Pancreas (tissue), 10 donors: ENCODE measurements at regions not wholly inside any gene's neighbourhood (a gene's known extent, or its start where the extent isn't known, plus 50 kb on each side); places are given as distances from the start of the nearest gene placed in this dataset.

Experiments
- ATAC-seq, 4 donors: fragments of 200-7000 bp; cut with Tn5 transposase; one replicate each; pipeline versions ENCODE4 v1.8.0 to v1.9.1; 2020; ENCODE audit warnings: mild to moderate bottlenecking in 4 of 4, moderate library complexity in 4 of 4
- DNase-seq, 6 donors: peaks; one replicate each; pipeline ENCODE4 v3.0.0-alpha.2; 2020
- FAIRE-seq: peaks from 2 replicates; lab custom pipeline; 2012; peaks lifted over from hg19 to GRCh38; lab: Jason Lieb, UNC
- H3K27ac ChIP-seq, 4 donors: fragments of 200-600 bp; sonication (generic); 1 replicate in 3 of 4; 2 replicates in 1 of 4; pipeline versions ENCODE4 v1.5.0 to v1.8.0; 2020
- H3K27me3 ChIP-seq, 4 donors: fragments of 200-600 bp; one replicate each; pipeline ENCODE4 v1.8.0; 2021
- H3K36me3 ChIP-seq, 3 donors: fragments of 200-600 bp; sonication (generic) in 1 of 3; one replicate each; pipeline versions ENCODE4 v1.5.0 to v1.8.0; 2020 to 2021
- H3K4me1 ChIP-seq, 3 donors: fragments of 200-600 bp; one replicate each; pipeline ENCODE4 v1.8.0; 2021
- H3K4me3 ChIP-seq, 4 donors: fragments of 200-600 bp; sonication (generic) in 2 of 4; one replicate each; pipeline versions ENCODE4 v1.5.0 to v1.8.0; 2020 to 2021
- H3K9me3 ChIP-seq, 4 donors: fragments of 200-600 bp; one replicate each; pipeline ENCODE4 v1.8.0; 2021
- CTCF ChIP-seq, 4 donors: fragments of 200-600 bp; sonication (generic) in 3 of 4; IDR thresholded peaks; one replicate each; pipeline versions ENCODE4 v1.5.0 to v1.8.0; 2021; ENCODE audit warnings: antibody characterized with exemption in 4 of 4
- WGBS, 2 donors: extraction: QIAGEN DNeasy Blood & Tissue Kit; methylation state at CpG; one replicate each; pipeline ENCODE4 v1.1.7; 2013; 5-methylcytosine and 5-hydroxymethylcytosine counted together
- intact Hi-C, 3 donors: fragments of 100-400 bp; cut with DNase I; formaldehyde crosslinking; loops; one replicate each; pipeline versions ENCODE4 v1.11.1 to v1.14.2; 2022
- donor health status: healthy with polysubstance abuse.
- donor health status: DM: no; HTN: no; CAD: no; lungs with moderate emphysema.
- donor health status: DM: no; HTN: no; CAD: no.
- donor health status: control.
- donor health status: control.
- donor health status: Bipolar disorder and iron deficiency.
- donor health status: DM: yes; HTN: yes; CAD: no.
- donor health status: DM: no; HTN: no; CAD: no.
- donor health status: DM: no; HTN: no; CAD: no.
- donor health status: DM: yes; HTN: yes; CAD: no.

GRCh38 chr5:121780406-121780805, 71.3 kb upstream of the FTMT start:
- ATAC-seq (no peak), DNase-seq (no peak), FAIRE-seq (no peak)
- intact Hi-C loops: no loop called here
- no peak overlapping the region for H3K27ac ChIP-seq
- no peaks in the 10 kb centered on the region for H3K36me3 ChIP-seq
- no peaks in the 10 kb centered on the region for H3K4me1 ChIP-seq
- no peaks in the 10 kb centered on the region for H3K9me3 ChIP-seq
- H3K4me3 ChIP-seq: no peak overlapping the region
- WGBS, 2 donors: 63 to 82% methylated on average over 1 of the region's 1 CpG
- H3K27me3 ChIP-seq: no peaks in the 10 kb centered on the region
- TF ChIP-seq CTCF (IDR thresholded peaks at IDR 0.05): no peak

DNA sequence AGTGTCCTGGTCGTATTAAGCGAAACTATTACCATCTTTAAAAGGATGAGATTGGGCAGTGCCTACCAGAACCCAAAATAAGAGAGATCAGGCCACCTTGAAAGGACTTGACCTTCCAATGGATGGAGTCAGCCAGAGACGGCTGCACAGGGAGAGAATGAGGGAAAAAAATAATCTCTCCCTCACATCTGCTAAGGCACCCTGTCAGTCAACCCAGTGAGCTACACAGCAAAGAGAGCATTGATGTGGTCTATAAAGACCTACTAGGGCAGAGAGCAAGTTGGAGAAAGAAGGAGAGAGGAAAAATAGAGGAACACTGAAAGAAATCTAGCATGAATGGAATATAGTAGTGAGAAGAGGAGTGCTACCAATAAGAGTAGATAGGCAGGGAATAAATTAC, 68.0 kb upstream of the FTMT start:
- Histone ChIP-seq H3K27ac (no peak overlapping the region), H3K27me3 (no peaks in the 10 kb centered on the region), H3K4me1 (no peaks in the 10 kb centered on the region), H3K36me3 (no peaks in the 10 kb centered on the region), H3K9me3 (no peaks in the 10 kb centered on the region), H3K4me3 (no peak overlapping the region)
- FAIRE-seq (no peak), DNase-seq (no peak), ATAC-seq (no peak)
- intact Hi-C loops: no loop called here
- no peak for TF ChIP-seq CTCF (IDR thresholded peaks at IDR 0.05)
- WGBS, 2 donors: 50 to 58% methylated on average over 3 of the region's 3 CpGs

GRCh38 chr5:121793791-121794190, 57.9 kb upstream of the FTMT start:
- intact Hi-C loops: no loop called here
- FAIRE-seq (no peak), DNase-seq (no peak), ATAC-seq (no peak)
- Histone ChIP-seq H3K36me3 (no peaks in the 10 kb centered on the region), H3K27ac (no peak overlapping the region), H3K4me1 (no peaks in the 10 kb centered on the region), H3K9me3 (no peaks in the 10 kb centered on the region), H3K27me3 (no peaks in the 10 kb centered on the region), H3K4me3 (no peak overlapping the region)
- TF ChIP-seq CTCF (IDR thresholded peaks at IDR 0.05): no peak

- intact Hi-C loops: no loop called here
- H3K9me3 ChIP-seq: no peaks in the 10 kb centered on the region
- ATAC-seq (no peak), DNase-seq (no peak), FAIRE-seq (no peak)
- WGBS, 2 donors: 22 to 32% methylated on average over 2 of the region's 2 CpGs
- TF ChIP-seq CTCF (IDR thresholded peaks at IDR 0.05): no peak
- no peak overlapping the region for H3K4me3 ChIP-seq
- no peaks in the 10 kb centered on the region for H3K4me1 ChIP-seq
- no peaks in the 10 kb centered on the region for H3K36me3 ChIP-seq
- H3K27ac ChIP-seq: no peak overlapping the region
- no peaks in the 10 kb centered on the region for H3K27me3 ChIP-seq
Measured at GRCh38 chr5:121795511-121795910, 56.2 kb upstream of the FTMT start.

DNA sequence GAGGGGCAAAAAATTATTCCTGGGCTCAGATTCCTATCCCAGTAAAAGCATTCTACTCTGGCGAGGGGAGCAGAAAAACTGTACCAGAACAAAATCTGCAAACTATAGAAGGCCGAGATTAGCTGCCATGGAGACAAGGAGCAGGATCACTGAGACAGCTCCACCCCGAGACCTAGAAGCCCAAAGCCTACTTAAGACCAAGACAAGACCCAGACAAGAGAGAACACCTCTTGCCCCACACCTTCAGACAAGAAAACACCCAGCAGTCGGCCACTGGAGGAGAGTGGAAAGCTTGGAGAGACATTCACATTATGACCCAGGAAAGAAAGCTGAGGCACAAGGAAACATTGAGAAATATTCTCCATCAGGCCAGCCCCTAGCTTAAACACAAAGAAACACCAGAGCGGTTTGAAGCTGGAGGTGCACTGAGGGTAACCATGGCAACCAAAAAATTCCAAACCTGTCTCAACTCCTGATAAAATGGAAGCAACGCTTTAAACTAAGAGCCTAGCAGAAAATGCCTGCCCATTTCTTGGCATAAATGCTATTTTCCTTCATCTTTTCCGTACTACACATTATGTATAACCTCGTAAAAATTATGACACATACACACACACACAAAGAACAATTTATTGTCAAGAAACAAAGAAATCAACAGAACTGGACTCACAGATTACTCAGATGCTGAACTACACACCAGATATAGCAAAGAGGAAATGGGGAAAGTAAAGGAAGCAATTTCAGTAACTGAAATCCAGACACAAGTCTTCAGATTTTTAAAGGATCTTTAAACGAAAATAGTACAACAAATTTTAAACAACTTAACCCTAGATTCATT, 53.8 kb upstream of the FTMT start:
- ATAC-seq (no peak), FAIRE-seq (peak; percentile 17), DNase-seq (no peak)
- no peaks in the 10 kb centered on the region for H3K4me1 ChIP-seq
- intact Hi-C loops: no loop called here
- no peaks in the 10 kb centered on the region for H3K9me3 ChIP-seq
- no peak overlapping the region for H3K4me3 ChIP-seq
- no peaks in the 10 kb centered on the region for H3K36me3 ChIP-seq
- no peak for TF ChIP-seq CTCF (IDR thresholded peaks at IDR 0.05)
- no peak overlapping the region for H3K27ac ChIP-seq
- H3K27me3 ChIP-seq: no peaks in the 10 kb centered on the region
- 36 to 38% methylated on average over 9 of the region's 9 CpGs for WGBS, 2 donors
